NCI-H524 treated with DMSO at 0.1 percent for 48 hours (cell line): ENCODE measurements at regions not wholly inside any gene's neighbourhood (a gene's known extent, or its start where the extent isn't known, plus 50 kb on each side); places are given as distances from the start of the nearest gene placed in this dataset.

ENCODE experiments used
- DNase-seq: peaks from one replicate; lab custom pipeline; 2025; lab: John Stamatoyannopoulos, UW

GRCh38 chr21:39022863-39023693 lies 160.2 kb downstream of the PSMG1 start:
- no peak for DNase-seq

GRCh38 chr21:39022466-39022862 lies 160.8 kb downstream of the PSMG1 start:
- DNase-seq: no peak

- DNase-seq: no peak
Observed at GRCh38 chr21:39022035-39022434, 161.2 kb downstream of the PSMG1 start.

- no peak for DNase-seq
Observed at GRCh38 chr21:39021478-39021832, 161.8 kb downstream of the PSMG1 start.

- DNase-seq: no peak
Observed at GRCh38 chr21:39020751-39021477, 162.3 kb downstream of the PSMG1 start.

GRCh38 chr21:39018730-39019129 lies 164.5 kb downstream of the PSMG1 start:
- DNase-seq: no peak

GRCh38 chr21:39016740-39017315 lies 166.4 kb downstream of the PSMG1 start:
- no peak for DNase-seq

- no peak for DNase-seq
Observed at GRCh38 chr21:39014747-39015146, 168.5 kb downstream of the PSMG1 start.

GRCh38 chr21:39012326-39013230 lies 170.7 kb downstream of the PSMG1 start:
- no peak for DNase-seq

- no peak for DNase-seq
Observed at GRCh38 chr21:39011911-39012310, 171.3 kb downstream of the PSMG1 start.

- no peak for DNase-seq
Observed at GRCh38 chr21:39010629-39011404, 172.4 kb downstream of the PSMG1 start.

- no peak for DNase-seq
Observed at GRCh38 chr21:39009587-39010225, 173.5 kb downstream of the PSMG1 start.

- DNase-seq: no peak
Observed at GRCh38 chr21:39007985-39008384, 175.3 kb downstream of the PSMG1 start.

GRCh38 chr21:39007532-39007931 lies 175.7 kb downstream of the PSMG1 start:
- DNase-seq: no peak

GRCh38 chr21:39006571-39007311 lies 176.5 kb downstream of the PSMG1 start:
- no peak for DNase-seq

- no peak for DNase-seq
Observed at GRCh38 chr21:39005502-39005787, 177.8 kb downstream of the PSMG1 start.

GRCh38 chr21:39004634-39005501 lies 178.4 kb downstream of the PSMG1 start:
- no peak for DNase-seq

GRCh38 chr21:39003982-39004633 lies 179.1 kb downstream of the PSMG1 start:
- no peak for DNase-seq

- DNase-seq: no peak
Observed at GRCh38 chr21:39001341-39001740, 181.9 kb downstream of the PSMG1 start.
